ENCODE measurements at regions not wholly inside any gene's neighbourhood (a gene's known extent, or its start where the extent isn't known, plus 50 kb on each side); places are given as distances from the start of the nearest gene placed in this dataset.

DNA sequence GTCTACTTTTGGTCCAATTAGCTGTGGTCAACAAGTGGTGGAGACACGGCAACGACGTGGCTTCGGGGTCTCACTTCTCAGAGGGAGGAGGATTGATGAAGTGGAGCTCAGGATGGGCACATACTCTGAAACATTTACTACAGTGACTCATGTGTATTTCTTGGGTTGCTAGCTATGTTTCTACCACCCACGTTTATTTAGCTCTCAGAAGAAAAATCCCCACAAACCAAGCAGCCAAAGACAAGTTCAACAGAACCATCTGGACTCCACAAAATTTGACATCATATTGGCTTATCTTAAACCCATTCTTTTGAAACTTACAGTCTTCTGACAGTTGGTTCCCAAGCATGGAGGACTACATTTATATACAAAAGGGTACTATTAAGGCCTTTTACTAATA lies 158.0 kb downstream of the CBLL2 start:
- POLR2A ChIA-PET, result no interaction called here
- Histone ChIP-seq H3K36me3 (ENCODE audit: control insufficient read depth in 2 of 2, extremely low read depth in 1 of 2, insufficient read depth in 1 of 2, low read length in 1 of 2) (no peaks in the 10 kb centered on the region), H3K27ac (ENCODE audit: low read length) (no peak overlapping the region), H3K4me3 (ENCODE audit: control insufficient read depth in 1 of 2, extremely low read depth in 1 of 2, low read length in 1 of 2) (no peak overlapping the region), H3K27me3 (replicated peaks in 1 of 2; ENCODE audit: control insufficient read depth in 2 of 2, extremely low read depth in 1 of 2, insufficient read depth in 2 of 2, low read length in 1 of 2) (no peaks in the 10 kb centered on the region), H3K4me1 (ENCODE audit: control insufficient read depth in 1 of 2, extremely low read depth in 1 of 2, insufficient read depth in 2 of 2, low read length in 2 of 2) (no peaks in the 10 kb centered on the region), H3K9me3 (no peaks in the 10 kb centered on the region)
- CTCF ChIA-PET, result no interaction called here
- H3K9me3 Mint-ChIP-seq, result peaks cover 0 to 7% (median 0%) of the 10 kb centered on the region in 3 donors
- WGBS (ENCODE audit: insufficient coverage), result 81% methylated on average over 3 of the region's 5 CpGs
- no peak for DNase-seq
- no peak overlapping the region for H3K4me3 Mint-ChIP-seq
- peaks cover 4 to 12% of the 10 kb centered on the region in 2 donors for H3K27me3 Mint-ChIP-seq
- H3K27ac Mint-ChIP-seq, result no peak overlapping the region
- H3K4me1 Mint-ChIP-seq, result no peaks in the 10 kb centered on the region
- ATAC-seq (replicated peaks in 1 of 4), result no peak
- no peaks in the 10 kb centered on the region for H3K36me3 Mint-ChIP-seq

DNA sequence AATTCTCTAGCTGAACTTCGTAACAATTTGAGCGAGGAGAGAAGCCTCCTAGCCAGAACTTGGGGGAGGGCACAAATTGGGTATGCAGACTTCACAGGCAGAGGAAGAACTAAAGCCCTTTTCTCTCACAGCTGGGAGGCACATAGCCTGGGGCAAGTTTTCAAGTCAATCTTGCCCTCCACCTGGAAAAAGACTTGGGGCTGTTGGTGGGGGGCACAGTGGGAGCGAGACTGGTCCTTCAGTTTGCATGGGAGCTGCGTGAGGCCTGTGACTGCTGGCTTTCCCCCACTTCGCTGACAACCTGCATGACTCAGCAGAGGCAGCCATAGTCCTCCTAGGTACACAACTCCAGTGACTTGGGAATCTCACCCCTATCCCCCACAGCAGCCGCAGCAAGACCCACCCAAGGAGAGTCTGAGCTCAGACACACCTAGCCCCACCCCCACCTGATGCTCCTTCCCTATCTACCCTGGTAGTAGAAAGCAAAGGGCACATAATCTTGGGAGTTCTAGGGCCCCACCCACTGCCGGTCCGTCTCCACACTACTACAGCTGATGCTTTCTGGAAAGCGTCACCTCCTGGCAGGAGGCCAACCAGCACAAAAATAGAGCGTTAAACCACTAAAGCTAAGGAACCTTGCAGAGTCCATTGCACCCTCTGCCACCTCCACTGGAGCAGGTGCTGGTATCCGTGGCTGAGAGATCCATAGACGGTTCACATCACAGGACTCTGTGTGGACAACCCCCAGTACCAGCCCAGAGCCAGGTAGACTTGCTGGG lies 160.8 kb downstream of the CBLL2 start:
- no peaks in the 10 kb centered on the region for H3K4me1 Mint-ChIP-seq
- H3K27me3 Mint-ChIP-seq, result peaks cover 4 to 16% of the 10 kb centered on the region in 2 donors
- H3K4me3 Mint-ChIP-seq, result no peak overlapping the region
- ATAC-seq (replicated peaks in 1 of 4) (no peak), DNase-seq (no peak)
- no peak overlapping the region for H3K27ac Mint-ChIP-seq
- Histone ChIP-seq H3K4me1 (ENCODE audit: control insufficient read depth in 1 of 2, extremely low read depth in 1 of 2, insufficient read depth in 2 of 2, low read length in 2 of 2) (no peaks in the 10 kb centered on the region), H3K9me3 (no peaks in the 10 kb centered on the region), H3K4me3 (ENCODE audit: control insufficient read depth in 1 of 2, extremely low read depth in 1 of 2, low read length in 1 of 2) (no peak overlapping the region), H3K27me3 (replicated peaks in 1 of 2; ENCODE audit: control insufficient read depth in 2 of 2, extremely low read depth in 1 of 2, insufficient read depth in 2 of 2, low read length in 1 of 2) (no peaks in the 10 kb centered on the region), H3K36me3 (ENCODE audit: control insufficient read depth in 2 of 2, extremely low read depth in 1 of 2, insufficient read depth in 1 of 2, low read length in 1 of 2) (no peaks in the 10 kb centered on the region), H3K27ac (ENCODE audit: low read length) (no peak overlapping the region)
- no peaks in the 10 kb centered on the region for H3K36me3 Mint-ChIP-seq
- CTCF ChIA-PET, result no interaction called here
- POLR2A ChIA-PET, result no interaction called here
- no peaks in the 10 kb centered on the region for H3K9me3 Mint-ChIP-seq
- WGBS (ENCODE audit: insufficient coverage), result 74% methylated on average over 4 of the region's 12 CpGs

DNA sequence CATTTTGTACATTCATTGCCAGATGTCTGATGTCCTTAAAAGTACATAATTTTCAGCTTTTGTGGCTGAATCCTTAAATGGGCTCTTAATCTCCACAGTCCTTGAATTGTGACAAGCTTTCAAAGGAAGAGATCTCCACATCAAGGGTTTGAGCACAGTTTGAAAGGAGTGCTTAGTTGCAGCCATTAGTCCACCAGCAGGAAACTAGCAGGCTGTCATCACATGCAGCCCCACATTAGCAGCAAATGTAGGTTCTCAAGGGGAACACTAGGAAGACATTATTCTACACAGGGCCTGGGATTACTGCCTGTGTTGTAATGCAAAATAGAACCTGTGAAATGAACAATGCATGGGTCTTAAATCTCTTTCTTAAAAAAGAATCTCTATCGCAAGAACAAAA lies 173.2 kb downstream of the CBLL2 start:
- no peaks in the 10 kb centered on the region for H3K36me3 ChIP-seq (ENCODE audit: control insufficient read depth in 2 of 2, extremely low read depth in 1 of 2, insufficient read depth in 1 of 2, low read length in 1 of 2)
- H3K36me3 Mint-ChIP-seq, result no peaks in the 10 kb centered on the region
- H3K9me3 ChIP-seq, result no peaks in the 10 kb centered on the region
- H3K27me3 ChIP-seq (replicated peaks in 1 of 2; ENCODE audit: control insufficient read depth in 2 of 2, extremely low read depth in 1 of 2, insufficient read depth in 2 of 2, low read length in 1 of 2), result no peaks in the 10 kb centered on the region
- H3K27ac Mint-ChIP-seq, result no peak overlapping the region
- H3K27ac ChIP-seq (ENCODE audit: low read length), result no peak overlapping the region
- POLR2A ChIA-PET, result no interaction called here
- H3K27me3 Mint-ChIP-seq, result no peaks in the 10 kb centered on the region
- no CpG with 5 or more reads among the region's 1 CpG for WGBS (ENCODE audit: insufficient coverage)
- H3K4me3 Mint-ChIP-seq, result no peak overlapping the region
- no peak overlapping the region for H3K4me3 ChIP-seq (ENCODE audit: control insufficient read depth in 1 of 2, extremely low read depth in 1 of 2, low read length in 1 of 2)
- DNase-seq (no peak), ATAC-seq (replicated peaks in 1 of 4) (no peak)
- H3K9me3 Mint-ChIP-seq, result peaks cover 3 to 11% (median 4%) of the 10 kb centered on the region in 3 donors
- CTCF ChIA-PET, result no interaction called here
- H3K4me1 Mint-ChIP-seq, result no peaks in the 10 kb centered on the region
- H3K4me1 ChIP-seq (ENCODE audit: control insufficient read depth in 1 of 2, extremely low read depth in 1 of 2, insufficient read depth in 2 of 2, low read length in 2 of 2), result no peaks in the 10 kb centered on the region

DNA sequence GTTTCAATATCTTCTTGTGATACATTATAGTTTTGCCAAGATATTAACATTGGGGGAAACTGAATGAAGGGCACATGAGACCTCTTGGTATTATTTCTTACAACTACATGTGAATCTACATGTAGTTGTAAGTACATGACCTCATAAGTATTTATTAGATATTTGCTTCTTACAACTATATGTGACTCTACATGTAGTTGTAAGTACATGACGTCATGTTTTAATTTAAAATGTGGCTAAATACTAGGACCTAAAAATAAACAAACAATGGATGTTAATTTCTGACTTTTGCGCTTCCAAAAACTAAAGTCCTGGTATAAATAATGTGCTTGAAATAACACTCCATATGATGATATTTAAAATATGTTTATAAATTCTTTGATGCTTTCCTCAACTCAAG lies 190.2 kb downstream of the CBLL2 start:
- peaks cover 0 to 10% (median 3%) of the 10 kb centered on the region in 3 donors for H3K4me1 Mint-ChIP-seq
- H3K27ac ChIP-seq (ENCODE audit: low read length), result no peak overlapping the region
- no peaks in the 10 kb centered on the region for H3K9me3 ChIP-seq
- H3K9me3 Mint-ChIP-seq, result peaks cover 0 to 15% (median 0%) of the 10 kb centered on the region in 3 donors
- no peak for DNase-seq
- no peak overlapping the region for H3K4me3 ChIP-seq (ENCODE audit: control insufficient read depth in 1 of 2, extremely low read depth in 1 of 2, low read length in 1 of 2)
- whole genome bisulfite sequencing (ENCODE audit: insufficient coverage), result no CpG with 5 or more reads among the region's 2 CpGs
- no peaks in the 10 kb centered on the region for H3K27me3 Mint-ChIP-seq
- no peaks in the 10 kb centered on the region for H3K27me3 ChIP-seq (replicated peaks in 1 of 2; ENCODE audit: control insufficient read depth in 2 of 2, extremely low read depth in 1 of 2, insufficient read depth in 2 of 2, low read length in 1 of 2)
- no peak overlapping the region for H3K27ac Mint-ChIP-seq
- ChIA-PET CTCF (no interaction called here), POLR2A (no interaction called here)
- H3K4me3 Mint-ChIP-seq, result no peak overlapping the region
- ATAC-seq (replicated peaks in 1 of 4), result no peak
- no peaks in the 10 kb centered on the region for H3K4me1 ChIP-seq (ENCODE audit: control insufficient read depth in 1 of 2, extremely low read depth in 1 of 2, insufficient read depth in 2 of 2, low read length in 2 of 2)
- no peaks in the 10 kb centered on the region for H3K36me3 ChIP-seq (ENCODE audit: control insufficient read depth in 2 of 2, extremely low read depth in 1 of 2, insufficient read depth in 1 of 2, low read length in 1 of 2)
- H3K36me3 Mint-ChIP-seq, result no peaks in the 10 kb centered on the region

DNA sequence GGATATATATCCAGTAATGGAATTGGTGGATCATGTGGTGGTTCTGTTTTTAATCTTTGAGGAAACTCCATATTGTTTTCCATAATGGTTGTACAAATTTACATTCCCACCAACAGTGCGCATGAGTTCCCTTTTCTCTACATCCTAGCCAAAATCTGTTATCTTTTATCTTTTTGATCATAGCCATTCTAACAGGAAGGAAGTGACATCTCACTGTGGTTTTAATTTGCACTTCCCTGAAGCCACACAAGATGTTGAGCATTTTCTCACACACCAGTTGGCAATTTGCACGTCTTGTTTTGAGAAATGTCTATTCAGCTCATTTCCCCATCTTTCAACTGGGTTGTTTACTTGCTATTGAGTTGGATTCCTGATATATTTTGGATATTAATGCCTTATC lies 194.9 kb downstream of the CBLL2 start:
- WGBS (ENCODE audit: insufficient coverage), result no CpG with 5 or more reads among the region's 2 CpGs
- Histone ChIP-seq H3K4me1 (ENCODE audit: control insufficient read depth in 1 of 2, extremely low read depth in 1 of 2, insufficient read depth in 2 of 2, low read length in 2 of 2) (no peaks in the 10 kb centered on the region), H3K9me3 (no peaks in the 10 kb centered on the region), H3K27me3 (replicated peaks in 1 of 2; ENCODE audit: control insufficient read depth in 2 of 2, extremely low read depth in 1 of 2, insufficient read depth in 2 of 2, low read length in 1 of 2) (no peaks in the 10 kb centered on the region), H3K36me3 (ENCODE audit: control insufficient read depth in 2 of 2, extremely low read depth in 1 of 2, insufficient read depth in 1 of 2, low read length in 1 of 2) (no peaks in the 10 kb centered on the region), H3K27ac (ENCODE audit: low read length) (no peak overlapping the region), H3K4me3 (ENCODE audit: control insufficient read depth in 1 of 2, extremely low read depth in 1 of 2, low read length in 1 of 2) (no peak overlapping the region)
- no peak for DNase-seq
- Mint-ChIP-seq H3K4me1 (peaks cover 0 to 12% (median 3%) of the 10 kb centered on the region in 3 donors), H3K9me3 (peaks cover 0 to 12% (median 0%) of the 10 kb centered on the region in 3 donors), H3K36me3 (no peaks in the 10 kb centered on the region), H3K27me3 (peaks cover 0 to 7% of the 10 kb centered on the region in 2 donors), H3K4me3 (no peak overlapping the region), H3K27ac (no peak overlapping the region)
- ChIA-PET CTCF (no interaction called here), POLR2A (no interaction called here)
- no peak for ATAC-seq (replicated peaks in 1 of 4)

DNA sequence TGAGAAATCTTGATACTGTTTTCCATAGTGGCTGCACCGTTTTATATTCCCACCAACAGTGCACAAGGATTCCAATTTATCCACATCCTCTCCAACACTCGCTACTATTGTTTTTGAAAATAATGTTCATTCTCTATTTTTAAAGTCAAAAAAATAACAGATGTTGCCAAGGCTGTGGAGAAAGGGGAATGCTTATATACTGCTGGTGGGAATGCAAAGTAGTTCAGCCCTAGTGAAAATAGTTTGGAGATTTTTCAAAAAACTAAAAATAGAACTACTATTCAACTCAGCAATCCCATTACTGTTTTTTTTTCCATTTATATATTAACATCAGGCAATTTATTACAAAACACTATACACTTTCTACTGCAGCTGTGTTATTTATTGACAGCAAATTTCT lies 208.7 kb downstream of the CBLL2 start:
- Mint-ChIP-seq H3K4me3 (no peak overlapping the region), H3K27ac (no peak overlapping the region), H3K9me3 (peaks cover 0 to 11% (median 7%) of the 10 kb centered on the region in 3 donors), H3K27me3 (no peaks in the 10 kb centered on the region), H3K4me1 (no peaks in the 10 kb centered on the region), H3K36me3 (no peaks in the 10 kb centered on the region)
- H3K4me1 ChIP-seq (ENCODE audit: control insufficient read depth in 1 of 2, extremely low read depth in 1 of 2, insufficient read depth in 2 of 2, low read length in 2 of 2), result no peaks in the 10 kb centered on the region
- no peaks in the 10 kb centered on the region for H3K27me3 ChIP-seq (replicated peaks in 1 of 2; ENCODE audit: control insufficient read depth in 2 of 2, extremely low read depth in 1 of 2, insufficient read depth in 2 of 2, low read length in 1 of 2)
- ChIA-PET CTCF (no interaction called here), POLR2A (interaction anchor here in 1 of 2 donors (0.6 kb wide), 1 partner anchor 350 kb away, joined by 5 read pairs; no protein-coding TSS in a partner anchor)
- H3K27ac ChIP-seq (ENCODE audit: low read length), result no peak overlapping the region
- H3K36me3 ChIP-seq (ENCODE audit: control insufficient read depth in 2 of 2, extremely low read depth in 1 of 2, insufficient read depth in 1 of 2, low read length in 1 of 2), result no peaks in the 10 kb centered on the region
- ATAC-seq (replicated peaks in 1 of 4) (no peak), DNase-seq (no peak)
- no peak overlapping the region for H3K4me3 ChIP-seq (ENCODE audit: control insufficient read depth in 1 of 2, extremely low read depth in 1 of 2, low read length in 1 of 2)
- no CpG with 5 or more reads among the region's 2 CpGs for WGBS (ENCODE audit: insufficient coverage)
- H3K9me3 ChIP-seq, result no peaks in the 10 kb centered on the region

DNA sequence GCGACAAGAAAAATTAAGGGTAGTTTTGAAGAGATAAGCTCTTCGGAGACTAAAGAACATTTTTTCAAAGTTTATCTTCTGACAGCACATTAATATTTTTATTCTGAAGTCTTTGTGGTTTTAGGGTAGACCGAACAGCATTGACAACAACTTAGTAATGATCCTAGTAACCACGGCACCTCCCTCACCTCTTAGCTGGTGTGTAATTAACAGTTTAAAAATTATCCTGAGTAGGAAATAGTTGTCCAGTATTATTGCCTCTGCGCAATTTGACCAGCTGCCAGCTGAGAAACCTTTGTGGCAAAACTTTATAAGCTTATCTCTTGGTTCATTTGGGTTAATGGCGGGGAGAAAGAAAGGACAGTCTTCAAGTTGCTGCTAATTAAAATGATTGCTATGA lies 213.6 kb downstream of the CBLL2 start:
- Histone ChIP-seq H3K4me3 (ENCODE audit: control insufficient read depth in 1 of 2, extremely low read depth in 1 of 2, low read length in 1 of 2) (no peak overlapping the region), H3K27ac (ENCODE audit: low read length) (no peak overlapping the region), H3K9me3 (no peaks in the 10 kb centered on the region), H3K27me3 (replicated peaks in 1 of 2; ENCODE audit: control insufficient read depth in 2 of 2, extremely low read depth in 1 of 2, insufficient read depth in 2 of 2, low read length in 1 of 2) (no peaks in the 10 kb centered on the region), H3K4me1 (ENCODE audit: control insufficient read depth in 1 of 2, extremely low read depth in 1 of 2, insufficient read depth in 2 of 2, low read length in 2 of 2) (no peaks in the 10 kb centered on the region), H3K36me3 (ENCODE audit: control insufficient read depth in 2 of 2, extremely low read depth in 1 of 2, insufficient read depth in 1 of 2, low read length in 1 of 2) (no peaks in the 10 kb centered on the region)
- no peak for ATAC-seq (replicated peaks in 1 of 4)
- WGBS (ENCODE audit: insufficient coverage), result 100% methylated on average over 1 of the region's 6 CpGs
- H3K9me3 Mint-ChIP-seq, result no peaks in the 10 kb centered on the region
- no peak overlapping the region for H3K4me3 Mint-ChIP-seq
- no peaks in the 10 kb centered on the region for H3K4me1 Mint-ChIP-seq
- POLR2A ChIA-PET, result no interaction called here
- H3K36me3 Mint-ChIP-seq, result no peaks in the 10 kb centered on the region
- no peak for DNase-seq
- no peaks in the 10 kb centered on the region for H3K27me3 Mint-ChIP-seq
- CTCF ChIA-PET, result no interaction called here
- no peak overlapping the region for H3K27ac Mint-ChIP-seq
